Natural killer cell (primary cell): ENCODE measurements at regions not wholly inside any gene's neighbourhood (a gene's known extent, or its start where the extent isn't known, plus 50 kb on each side); places are given as distances from the start of the nearest gene placed in this dataset.

Source experiments
- ATAC-seq, 3 donors: fragments of 150-1000 bp in 2 of 3; fragments of 200-7000 bp in 1 of 3; cut with Tn5 transposase; 1 replicate in 1 of 3; 2 replicates in 2 of 3; pipeline ENCODE4 v1.10.0; 2021; ENCODE audit warnings: mild to moderate bottlenecking in 2 of 3, moderate library complexity in 2 of 3
- DNase-seq, 2 donors: peaks; one replicate each; pipeline versions ENCODE4 v3.0.0 to v3.0.0-alpha.2; 2013 to 2021; ENCODE audit warnings: mixed read lengths in 1 of 2
- H3K27ac ChIP-seq: one replicate; pipeline ENCODE4 v1.5.1; 2013; ENCODE audit warnings: mild to moderate bottlenecking, low read length
- H3K27me3 ChIP-seq: one replicate; pipeline ENCODE4 v1.6.1; 2013; ENCODE audit warnings: low read length; ENCODE audit not compliant: control insufficient read depth, insufficient read depth
- H3K36me3 ChIP-seq: one replicate; pipeline ENCODE4 v1.6.1; 2013; ENCODE audit warnings: low read length; ENCODE audit not compliant: control insufficient read depth, insufficient read depth
- H3K4me1 ChIP-seq: one replicate; pipeline ENCODE4 v1.6.1; 2013; ENCODE audit warnings: low read length; ENCODE audit not compliant: control insufficient read depth, insufficient read depth
- H3K4me3 ChIP-seq: one replicate; pipeline ENCODE4 v1.5.1; 2013; ENCODE audit warnings: low read length
- H3K9me3 ChIP-seq: one replicate; pipeline ENCODE4 v1.6.1; 2013; ENCODE audit warnings: low read length; ENCODE audit not compliant: control insufficient read depth, insufficient read depth
- H3K27ac Mint-ChIP-seq, 2 donors: one replicate each; pipeline ENCODE4 v1.8.0; 2022; ENCODE audit warnings: mild to moderate bottlenecking in 2 of 2, mixed read lengths in 2 of 2, moderate library complexity in 1 of 2
- H3K27me3 Mint-ChIP-seq, 2 donors: one replicate each; pipeline ENCODE4 v1.8.0; 2022; ENCODE audit warnings: low read depth in 2 of 2, mixed read lengths in 2 of 2
- H3K36me3 Mint-ChIP-seq: one replicate; pipeline ENCODE4 v1.8.0; 2022; ENCODE audit warnings: mixed read lengths
- H3K4me1 Mint-ChIP-seq, 2 donors: one replicate each; pipeline ENCODE4 v1.8.0; 2022; ENCODE audit warnings: mixed read lengths in 2 of 2
- H3K4me3 Mint-ChIP-seq: one replicate; pipeline ENCODE4 v1.8.0; 2022; ENCODE audit warnings: mild to moderate bottlenecking, moderate library complexity, mixed read lengths
- H3K9me3 Mint-ChIP-seq, 2 donors: one replicate each; pipeline ENCODE4 v1.8.0; 2022; ENCODE audit warnings: mixed read lengths in 2 of 2
- WGBS: methylation state at CpG from one replicate; pipeline ENCODE4 v1.1.7; 2013; ENCODE audit warnings: missing lambda C conversion rate; ENCODE audit not compliant: insufficient coverage; 5-methylcytosine and 5-hydroxymethylcytosine counted together
- intact Hi-C: fragments of 100-400 bp; cut with micrococcal nuclease; formaldehyde crosslinking; loops from one replicate; pipeline ENCODE4 v1.14.2; 2022
- TF ChIP-seq, protein P1 (sequence below): fragments of 200-600 bp; IDR thresholded peaks from one replicate; pipeline ENCODE4 v1.8.0; 2022; ENCODE audit warnings: antibody characterized with exemption

DNA sequence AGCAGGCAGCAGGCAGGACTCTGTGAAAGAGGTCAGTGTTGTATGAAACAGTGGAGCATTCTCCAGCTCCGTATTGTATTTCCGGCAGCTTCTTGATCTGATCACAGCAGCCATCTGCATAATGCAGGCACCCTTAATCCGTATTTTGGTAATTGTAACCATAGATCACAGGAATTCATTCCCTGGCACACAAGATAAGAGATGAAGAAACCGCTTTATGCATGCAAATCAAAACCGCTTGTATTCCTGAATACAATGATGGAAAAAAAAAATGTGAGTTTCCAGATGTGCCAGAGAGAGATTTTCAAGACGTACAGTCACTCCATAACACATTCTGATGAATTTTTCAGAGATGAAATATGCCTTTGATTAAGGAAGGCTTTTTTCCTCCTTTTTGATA is 221.3 kb downstream of the ACKR3 start:
- peaks cover 7 to 31% of the 10 kb centered on the region in 2 donors for H3K27me3 Mint-ChIP-seq
- intact Hi-C loops, result no loop called here
- H3K36me3 ChIP-seq, result no peaks in the 10 kb centered on the region
- TF ChIP-seq, protein P1, sequence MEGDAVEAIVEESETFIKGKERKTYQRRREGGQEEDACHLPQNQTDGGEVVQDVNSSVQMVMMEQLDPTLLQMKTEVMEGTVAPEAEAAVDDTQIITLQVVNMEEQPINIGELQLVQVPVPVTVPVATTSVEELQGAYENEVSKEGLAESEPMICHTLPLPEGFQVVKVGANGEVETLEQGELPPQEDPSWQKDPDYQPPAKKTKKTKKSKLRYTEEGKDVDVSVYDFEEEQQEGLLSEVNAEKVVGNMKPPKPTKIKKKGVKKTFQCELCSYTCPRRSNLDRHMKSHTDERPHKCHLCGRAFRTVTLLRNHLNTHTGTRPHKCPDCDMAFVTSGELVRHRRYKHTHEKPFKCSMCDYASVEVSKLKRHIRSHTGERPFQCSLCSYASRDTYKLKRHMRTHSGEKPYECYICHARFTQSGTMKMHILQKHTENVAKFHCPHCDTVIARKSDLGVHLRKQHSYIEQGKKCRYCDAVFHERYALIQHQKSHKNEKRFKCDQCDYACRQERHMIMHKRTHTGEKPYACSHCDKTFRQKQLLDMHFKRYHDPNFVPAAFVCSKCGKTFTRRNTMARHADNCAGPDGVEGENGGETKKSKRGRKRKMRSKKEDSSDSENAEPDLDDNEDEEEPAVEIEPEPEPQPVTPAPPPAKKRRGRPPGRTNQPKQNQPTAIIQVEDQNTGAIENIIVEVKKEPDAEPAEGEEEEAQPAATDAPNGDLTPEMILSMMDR, result no peak
- no peak overlapping the region for H3K4me3 ChIP-seq
- H3K27ac ChIP-seq, result no peak overlapping the region
- no peaks in the 10 kb centered on the region for H3K4me1 Mint-ChIP-seq
- DNase-seq (no peak), ATAC-seq (no peak)
- H3K27me3 ChIP-seq, result no peaks in the 10 kb centered on the region
- no peaks in the 10 kb centered on the region for H3K4me1 ChIP-seq
- H3K9me3 ChIP-seq, result no peaks in the 10 kb centered on the region
- no peak overlapping the region for H3K4me3 Mint-ChIP-seq
- no peaks in the 10 kb centered on the region for H3K9me3 Mint-ChIP-seq
- no peak overlapping the region for H3K27ac Mint-ChIP-seq
- no peaks in the 10 kb centered on the region for H3K36me3 Mint-ChIP-seq
- 94% methylated on average over 5 of the region's 6 CpGs for whole genome bisulfite sequencing

DNA sequence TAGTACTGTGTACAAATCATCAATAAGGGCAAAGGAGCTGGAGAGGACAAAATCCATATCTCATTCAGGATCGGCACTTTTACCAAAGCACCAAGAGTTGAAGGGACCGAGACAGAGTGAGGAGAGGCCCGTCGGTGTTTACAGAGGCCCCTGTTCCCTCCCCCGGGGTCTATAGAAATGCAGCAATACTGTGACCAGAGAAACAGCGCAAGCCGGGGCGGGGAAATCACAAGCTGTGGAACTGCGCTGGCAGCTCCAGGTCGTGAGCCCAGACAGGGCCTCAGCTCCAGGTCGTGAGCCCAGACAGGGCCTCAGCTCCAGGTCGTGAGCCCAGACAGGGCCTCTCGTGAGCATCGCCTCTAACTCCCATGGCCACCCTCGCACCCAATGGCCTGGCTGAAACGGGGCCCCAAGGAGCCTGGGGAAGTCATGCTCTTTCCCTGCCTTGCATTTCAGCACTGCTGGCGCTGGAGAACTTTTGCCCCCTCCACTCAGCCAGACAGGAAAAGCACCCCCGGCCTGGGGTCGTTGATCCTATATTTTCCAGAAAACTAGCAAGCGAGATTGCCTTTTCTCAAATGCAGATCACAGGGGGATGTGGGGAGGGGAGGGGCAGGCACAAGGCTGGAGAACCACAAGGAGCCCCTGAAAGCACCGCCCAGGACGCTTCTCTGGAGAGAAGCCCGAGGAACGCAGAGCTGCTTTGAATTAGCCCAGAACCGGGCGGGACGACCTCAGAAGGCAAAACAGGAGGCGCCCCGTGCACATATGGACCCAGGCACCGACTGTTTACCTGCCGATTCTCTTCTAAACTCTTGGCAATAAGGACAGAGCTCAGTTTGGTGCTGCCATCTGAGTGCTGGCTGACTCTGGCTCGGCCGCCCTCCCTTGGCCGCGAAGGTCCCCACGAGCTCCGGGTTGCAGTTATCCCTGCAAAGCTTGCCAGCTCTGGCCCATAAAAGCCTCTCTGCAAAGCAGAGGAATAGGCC is 223.7 kb downstream of the ACKR3 start:
- DNase-seq (no peak), ATAC-seq (no peak)
- H3K4me3 ChIP-seq, result no peak overlapping the region
- no peaks in the 10 kb centered on the region for H3K4me1 ChIP-seq
- Mint-ChIP-seq H3K4me3 (no peak overlapping the region), H3K9me3 (no peaks in the 10 kb centered on the region), H3K27me3 (peaks cover 7 to 12% of the 10 kb centered on the region in 2 donors), H3K4me1 (no peaks in the 10 kb centered on the region), H3K27ac (no peak overlapping the region), H3K36me3 (no peaks in the 10 kb centered on the region)
- H3K27me3 ChIP-seq, result no peaks in the 10 kb centered on the region
- TF ChIP-seq, protein P1, result no peak
- no peak overlapping the region for H3K27ac ChIP-seq
- WGBS, result 72% methylated on average over 36 of the region's 37 CpGs
- intact Hi-C loops, result no loop called here
- H3K9me3 ChIP-seq, result no peaks in the 10 kb centered on the region
- no peaks in the 10 kb centered on the region for H3K36me3 ChIP-seq

DNA sequence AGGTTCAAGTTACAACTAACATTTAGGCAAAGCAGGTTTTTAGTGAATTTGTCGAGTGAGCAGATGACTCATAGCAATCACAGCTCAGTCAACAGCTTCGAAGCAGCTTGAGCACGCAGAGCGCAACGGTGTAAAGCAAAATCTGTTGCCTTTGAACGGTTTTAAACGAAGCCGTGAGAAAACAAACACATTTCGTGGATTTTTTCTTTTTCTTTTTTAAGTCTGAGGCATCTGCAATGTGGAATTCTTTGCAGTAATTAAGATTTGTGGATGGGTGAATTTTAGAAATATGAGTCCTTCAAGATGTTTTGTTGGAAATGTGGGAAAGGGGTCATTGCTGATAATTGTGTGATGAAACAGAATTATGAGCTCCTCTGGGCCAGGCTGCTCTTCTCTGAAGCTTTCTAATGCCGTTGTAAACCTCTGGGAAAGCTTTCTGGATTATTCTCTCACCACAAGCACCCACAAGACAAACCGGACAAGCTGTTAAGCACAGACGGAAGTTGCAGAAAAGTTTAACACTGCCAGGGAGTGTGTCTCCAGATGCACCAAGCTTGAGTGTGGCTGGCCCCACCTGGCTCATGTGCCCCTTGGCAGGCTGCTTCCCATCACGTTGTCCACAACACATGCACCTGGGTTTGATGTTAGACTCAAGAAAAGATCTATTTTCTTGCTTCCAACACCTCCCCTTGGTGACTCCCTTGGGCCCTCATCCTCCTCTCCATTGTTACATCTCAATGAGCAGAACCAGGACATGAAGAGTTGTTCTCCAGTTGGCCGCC is 224.7 kb downstream of the ACKR3 start:
- H3K9me3 Mint-ChIP-seq, result no peaks in the 10 kb centered on the region
- WGBS, result 78% methylated on average over 14 of the region's 14 CpGs
- Histone ChIP-seq H3K27me3 (no peaks in the 10 kb centered on the region), H3K4me3 (no peak overlapping the region), H3K4me1 (no peaks in the 10 kb centered on the region), H3K27ac (no peak overlapping the region), H3K9me3 (no peaks in the 10 kb centered on the region), H3K36me3 (no peaks in the 10 kb centered on the region)
- ATAC-seq (no peak), DNase-seq (no peak)
- no peak overlapping the region for H3K4me3 Mint-ChIP-seq
- no peaks in the 10 kb centered on the region for H3K36me3 Mint-ChIP-seq
- H3K4me1 Mint-ChIP-seq, result no peaks in the 10 kb centered on the region
- intact Hi-C loops, result no loop called here
- H3K27ac Mint-ChIP-seq, result no peak overlapping the region
- TF ChIP-seq, protein P1, result no peak
- peaks cover 7 to 12% of the 10 kb centered on the region in 2 donors for H3K27me3 Mint-ChIP-seq
